T1000 (cell line): ENCODE measurements at regions not wholly inside any gene's neighbourhood (a gene's known extent, or its start where the extent isn't known, plus 50 kb on each side); places are given as distances from the start of the nearest gene placed in this dataset.
"Not testable (repeated sequence)": the region's sequence is repeated elsewhere in the genome, so short reads cannot be mapped to it uniquely, and the experiment has no call there.

ENCODE experiments used
- DNase-seq: peaks from one replicate; lab custom pipeline; 2025; ENCODE audit warnings: mixed read lengths; lab: John Stamatoyannopoulos, UW

DNA sequence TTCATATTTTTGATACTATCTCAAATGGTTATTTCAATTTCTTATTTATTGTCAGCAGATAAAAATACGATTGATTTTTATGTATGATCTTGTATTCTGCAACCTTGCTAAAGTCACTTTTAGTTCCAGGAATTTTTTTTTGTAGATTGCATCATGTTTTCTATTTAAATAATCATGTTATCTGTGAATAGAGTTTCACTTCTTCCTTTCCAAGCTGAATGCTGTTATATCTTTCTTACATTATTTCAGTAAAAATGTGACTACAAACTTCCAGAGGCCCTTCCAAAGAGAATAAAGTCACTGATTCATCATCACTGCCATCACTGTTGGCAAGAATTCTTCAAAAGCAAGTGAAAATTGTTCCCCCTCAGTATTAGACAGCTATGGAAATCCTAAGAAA, 104.7 kb upstream of the RAP1B start:
- DNase-seq: no peak

GRCh38 chr12:68506619-68507018, 104.1 kb upstream of the RAP1B start:
- DNase-seq: no peak

- DNase-seq: no peak
Observed at GRCh38 chr12:68507657-68508056, 103.0 kb upstream of the RAP1B start.

DNA sequence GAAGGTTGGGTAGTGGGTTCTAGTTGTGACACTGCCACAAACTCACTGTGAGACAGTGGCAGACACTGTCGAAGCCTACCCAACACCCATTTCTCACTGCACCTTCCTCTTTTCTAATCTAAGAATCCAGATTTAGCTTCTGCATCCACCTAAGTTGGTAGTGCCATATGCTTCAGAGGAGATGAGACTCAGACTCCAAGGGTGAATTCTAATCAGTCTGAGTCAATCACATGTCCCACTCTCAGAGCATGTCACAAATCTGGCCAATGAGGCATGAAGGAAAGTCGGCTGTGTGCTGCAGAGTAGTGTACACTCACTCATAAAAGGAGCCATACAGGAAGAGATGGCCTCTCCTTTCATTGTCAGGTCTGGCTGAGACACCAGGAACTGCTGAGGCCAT, 102.1 kb upstream of the RAP1B start:
- no peak for DNase-seq

DNA sequence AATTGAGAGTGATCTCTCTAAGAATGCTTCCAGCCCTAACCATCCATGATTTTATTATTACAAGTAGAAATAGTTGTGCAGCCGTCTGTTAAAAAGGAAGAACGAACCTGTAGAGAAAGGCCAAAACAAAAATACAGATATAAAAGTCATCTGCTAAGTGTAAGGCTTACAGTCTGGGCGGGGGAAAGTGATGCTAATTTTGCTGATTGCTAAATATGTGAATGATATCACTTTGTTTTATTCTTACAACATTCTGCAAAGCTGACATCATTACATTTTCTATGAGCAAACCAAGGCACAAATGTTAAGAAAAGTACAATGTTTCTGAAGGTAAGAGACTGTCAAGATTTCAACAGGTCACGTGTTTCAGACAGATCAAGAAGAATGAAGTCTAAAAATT, 101.5 kb upstream of the RAP1B start:
- no peak for DNase-seq

DNA sequence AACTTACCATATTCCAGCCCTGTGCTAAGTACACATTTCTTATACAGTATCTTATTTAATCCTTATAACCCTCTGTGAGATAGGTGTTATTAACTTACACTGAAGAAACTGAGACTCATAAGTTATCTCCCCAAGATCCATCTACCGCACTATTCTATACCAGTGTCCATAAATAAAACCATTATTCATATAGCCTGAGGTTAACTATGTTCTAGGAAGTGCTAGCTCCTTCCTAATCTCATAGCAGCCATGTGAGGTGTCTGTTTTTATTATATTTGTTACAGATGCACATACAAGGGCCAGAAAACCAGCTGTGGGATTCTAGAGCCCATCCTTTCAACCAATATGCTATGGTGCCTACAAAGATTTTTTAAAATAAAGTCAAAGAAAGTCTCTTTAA, 100.3 kb upstream of the RAP1B start:
- no peak for DNase-seq

DNA sequence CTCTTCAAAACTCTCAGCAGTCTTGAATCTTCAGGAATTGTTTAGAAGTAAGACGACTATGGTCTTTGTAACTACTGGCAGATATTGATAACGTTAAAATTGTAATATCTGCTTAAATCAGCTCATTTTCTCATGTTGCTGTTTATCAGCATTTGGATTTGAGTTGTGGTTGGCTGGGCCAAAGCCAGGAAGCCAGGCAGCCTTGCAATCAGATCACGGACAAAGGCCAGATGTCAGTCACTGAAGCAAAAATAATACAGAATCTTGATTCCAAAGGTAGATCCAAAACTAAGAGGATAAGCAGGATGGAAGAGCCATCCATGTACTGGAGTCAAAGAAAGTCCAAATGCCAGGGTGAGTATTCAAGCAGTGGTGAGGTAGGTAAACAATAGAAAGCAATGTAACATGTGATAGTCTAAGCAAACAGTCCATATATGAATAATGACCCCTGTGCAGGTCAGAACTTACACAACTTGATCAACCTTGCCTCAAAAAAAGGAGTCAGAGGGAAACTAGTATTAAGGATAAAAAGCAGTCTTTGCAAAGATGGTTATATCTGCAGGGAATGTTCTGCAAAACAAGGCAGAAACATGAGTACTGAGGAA, 95.8 kb upstream of the RAP1B start:
- DNase-seq: no peak

DNA sequence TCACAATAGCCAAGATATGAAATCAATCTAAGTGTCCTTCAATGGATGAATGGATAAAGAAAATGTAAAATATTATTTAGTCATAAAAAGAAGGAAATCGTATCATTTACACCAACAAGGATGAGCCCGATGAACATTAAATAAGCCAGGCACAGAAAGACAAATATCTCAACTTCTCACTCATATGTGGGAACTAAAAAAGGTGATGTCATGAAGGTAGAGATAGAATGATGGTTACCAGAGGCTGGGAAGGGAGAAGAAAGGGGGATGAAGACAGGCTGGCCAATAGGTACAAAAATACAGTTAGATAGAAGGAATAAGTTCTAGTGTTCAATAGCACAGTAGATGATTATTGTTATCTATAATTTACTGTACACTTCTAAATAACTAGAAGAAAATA, 94.9 kb upstream of the RAP1B start:
- DNase-seq: no peak

DNA sequence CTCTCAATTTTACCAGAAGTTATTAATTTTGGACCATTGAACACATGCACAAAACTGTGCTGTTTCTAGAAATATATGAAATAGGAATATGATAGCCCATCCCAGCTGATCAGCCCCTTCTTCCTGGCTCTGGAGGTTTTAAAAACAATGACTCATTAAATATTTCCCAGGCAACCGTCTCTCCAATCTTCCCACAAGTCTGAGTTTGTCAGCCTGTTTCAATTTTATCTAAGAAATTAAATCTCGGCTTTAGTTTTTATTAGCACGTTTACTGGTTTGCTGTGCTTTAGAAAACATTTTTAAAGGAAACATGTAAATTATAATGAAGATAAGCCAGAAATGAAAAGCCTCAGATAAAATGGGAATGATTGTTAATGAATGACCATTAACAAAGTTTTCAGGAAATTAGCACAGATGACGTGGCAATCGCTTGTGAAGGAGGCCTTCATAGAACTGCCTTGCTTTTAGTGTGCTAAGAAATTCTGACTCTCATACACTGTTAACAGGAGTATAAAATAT, 89.3 kb upstream of the RAP1B start:
- DNase-seq: no peak

DNA sequence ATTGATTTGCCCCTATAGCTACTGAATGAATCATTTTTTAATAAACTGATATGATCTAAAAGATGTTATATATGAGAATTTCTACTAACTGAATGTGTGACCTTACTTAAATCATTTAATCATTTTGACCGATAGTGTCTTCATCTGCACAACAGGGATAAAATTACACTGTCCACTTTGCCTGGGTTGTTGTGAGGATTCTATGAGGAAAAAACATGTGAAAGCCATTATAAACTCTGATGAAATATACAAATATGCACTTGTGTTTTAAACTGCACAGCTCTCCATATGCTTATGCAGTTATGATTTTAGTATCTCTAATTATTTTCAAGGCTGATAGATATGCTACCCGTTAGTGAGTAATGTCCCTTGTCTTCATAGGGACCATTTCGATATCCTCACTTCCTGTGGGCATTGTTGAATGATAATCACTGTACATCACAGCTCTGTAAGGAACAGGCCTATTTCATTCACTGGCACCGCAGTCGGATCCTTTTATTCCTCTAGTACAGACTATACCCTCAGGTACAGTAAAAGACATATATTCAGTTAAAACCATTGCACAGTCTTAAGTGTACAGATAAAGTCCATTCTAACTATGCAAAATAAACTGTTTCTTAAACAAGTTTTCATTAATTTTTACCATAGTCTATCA, 88.7 kb upstream of the RAP1B start:
- DNase-seq: no peak

GRCh38 chr12:68529466-68529865, 81.2 kb upstream of the RAP1B start:
- no peak for DNase-seq

DNA sequence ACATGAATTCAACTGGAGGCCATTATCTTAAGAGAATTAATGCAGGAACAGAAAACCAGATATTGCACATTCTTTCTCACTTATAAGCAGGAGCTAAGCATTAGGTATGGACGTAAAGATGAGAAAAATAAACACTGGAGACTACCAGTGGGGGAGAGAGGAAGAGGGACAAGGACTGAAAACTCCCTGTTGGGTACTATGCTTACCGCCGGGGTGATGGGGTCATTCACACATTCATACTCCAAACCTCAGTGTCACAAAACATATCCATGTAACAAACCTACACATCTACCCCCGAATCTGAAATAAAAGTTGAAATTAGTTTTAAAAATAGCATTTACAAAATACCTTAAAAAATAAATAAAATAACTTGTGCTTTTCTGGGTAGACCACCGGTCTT, 80.8 kb upstream of the RAP1B start:
- no peak for DNase-seq

DNA sequence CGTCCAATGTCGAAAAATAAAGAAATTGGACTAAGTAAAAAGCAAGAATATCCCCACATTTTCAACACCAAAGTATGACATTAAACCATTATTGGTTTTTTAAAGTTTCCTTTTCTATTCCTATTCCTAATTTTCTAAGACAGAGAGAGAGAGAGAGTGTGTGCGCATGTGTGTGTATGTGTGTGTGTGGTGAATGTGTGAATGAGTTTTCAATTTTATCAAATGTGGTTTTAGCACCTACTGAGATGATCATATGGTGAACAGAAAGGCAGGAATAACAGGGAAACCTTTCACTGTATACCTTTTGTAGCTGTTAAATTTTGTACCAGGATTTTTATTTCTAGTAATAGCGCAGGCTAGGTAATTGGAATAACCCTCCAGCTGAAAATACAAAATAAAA, 80.4 kb upstream of the RAP1B start:
- DNase-seq: no peak

- peak; percentile 65 for DNase-seq
Observed at GRCh38 chr12:68530965-68531364, 79.7 kb upstream of the RAP1B start.

DNA sequence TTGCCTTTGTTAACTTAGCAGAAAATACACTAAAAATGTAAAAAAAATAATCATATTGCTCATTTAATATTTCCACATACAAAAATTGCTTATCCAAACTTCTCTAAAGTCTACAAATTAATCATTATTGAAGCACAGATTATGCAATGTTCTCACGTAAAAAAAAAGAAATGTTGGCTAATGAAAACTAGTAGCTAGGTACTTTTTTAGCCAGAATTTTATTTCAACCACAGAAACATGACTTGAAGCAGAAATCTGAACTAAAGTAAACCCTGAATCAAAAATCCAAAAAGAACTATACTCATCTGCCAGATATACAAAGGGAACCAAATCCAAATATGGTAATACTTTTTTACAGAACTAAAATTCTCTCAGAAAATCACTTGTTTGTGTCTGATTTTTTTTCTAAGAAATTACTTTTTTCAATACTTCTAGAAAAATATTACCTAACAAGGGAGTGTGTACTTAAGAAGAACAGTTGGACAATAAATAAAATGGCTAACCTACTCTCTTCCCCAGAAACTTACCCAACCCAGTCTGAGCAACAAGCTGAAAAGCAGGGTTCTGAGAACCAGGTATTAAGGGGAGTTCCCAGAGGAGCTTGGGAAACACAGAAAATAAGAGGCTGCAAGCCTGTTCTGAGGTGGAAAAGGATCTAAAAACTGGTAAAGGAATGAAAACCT, 78.4 kb upstream of the RAP1B start:
- DNase-seq: no peak

- DNase-seq: no peak
Observed at GRCh38 chr12:68532887-68533248, 77.8 kb upstream of the RAP1B start.

DNA sequence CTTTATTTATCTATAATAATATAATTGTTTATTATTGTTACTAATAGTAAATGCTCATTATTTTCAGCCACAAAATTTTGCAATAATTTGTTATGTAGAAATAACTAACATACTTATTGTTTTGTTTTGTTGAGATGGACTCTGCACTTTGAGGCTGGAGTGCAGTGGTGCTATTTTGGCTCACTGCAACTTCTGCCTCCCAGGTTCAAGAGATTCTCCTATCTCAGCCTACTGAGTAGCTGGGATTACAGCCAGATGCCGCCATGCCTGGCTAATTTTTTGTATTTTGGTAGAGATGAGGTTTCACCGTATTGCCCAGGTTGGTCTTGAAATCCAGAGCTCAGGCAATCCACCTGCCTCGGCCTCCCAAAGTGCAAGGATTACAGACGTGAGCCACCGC, 76.6 kb upstream of the RAP1B start:
- DNase-seq: no peak

GRCh38 chr12:68536885-68537485, 73.7 kb upstream of the RAP1B start:
- no peak for DNase-seq

DNA sequence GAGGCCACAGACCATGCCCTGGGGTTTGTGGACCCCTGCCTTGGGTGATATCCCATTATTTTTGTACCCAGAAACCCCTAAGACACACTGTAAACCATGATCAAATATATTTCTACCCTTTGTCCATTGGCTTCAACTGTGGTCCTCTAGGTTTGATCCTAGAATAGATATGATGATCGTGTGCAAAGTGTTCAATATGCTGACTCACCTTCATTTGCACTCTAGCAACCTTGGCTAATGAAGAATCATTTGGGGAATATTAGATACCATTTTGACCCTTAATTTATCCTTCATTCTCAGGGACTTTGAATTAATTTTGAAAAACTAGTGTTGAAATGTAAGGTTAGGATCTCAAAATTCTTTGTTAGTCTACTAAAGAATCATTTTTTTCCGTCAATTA, 73.1 kb upstream of the RAP1B start:
- no peak for DNase-seq

DNA sequence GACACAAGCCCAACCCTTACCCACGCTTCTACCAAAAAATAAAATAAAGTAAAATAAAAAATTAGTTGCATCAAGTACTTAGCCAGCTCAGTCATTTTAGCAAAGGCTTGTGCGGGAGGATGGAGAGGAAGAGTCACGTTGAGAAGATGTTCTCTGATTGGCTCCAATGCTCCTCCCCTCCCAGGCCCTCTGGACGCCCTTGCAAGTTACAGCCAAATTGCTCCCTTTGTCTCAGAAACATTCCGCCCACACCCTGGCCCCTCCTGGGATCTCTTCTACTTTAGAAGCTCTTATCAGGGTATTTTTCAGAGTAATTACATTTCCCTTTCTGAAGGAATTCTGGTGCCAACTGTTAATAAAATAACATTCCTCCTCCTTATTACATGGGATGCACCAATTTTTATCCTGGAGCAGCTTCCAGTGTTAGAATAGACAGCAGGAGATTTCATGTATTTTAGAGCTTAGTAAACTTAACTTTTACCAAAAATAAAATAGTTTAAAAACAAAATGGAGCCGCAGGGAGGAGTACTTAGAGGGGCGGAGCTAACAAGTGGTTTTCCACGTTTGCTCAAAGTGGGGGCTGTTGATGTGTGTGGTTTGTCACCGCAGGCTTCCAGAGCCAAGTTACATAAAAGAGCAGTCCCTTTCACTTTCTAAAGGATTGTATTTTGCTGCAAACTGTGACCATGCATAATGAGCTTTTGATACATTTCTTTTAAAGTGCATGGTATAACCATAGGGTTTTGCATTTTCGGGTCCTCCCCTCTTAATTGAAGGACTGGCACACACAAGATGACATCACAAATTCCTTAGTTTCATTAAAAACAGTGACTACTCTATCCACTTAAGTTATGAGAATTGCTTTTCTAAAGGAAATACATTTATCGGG, 71.7 kb upstream of the RAP1B start:
- DNase-seq: no peak

GRCh38 chr12:68539615-68539952, 71.1 kb upstream of the RAP1B start:
- no peak for DNase-seq

GRCh38 chr12:68540768-68541167, 69.9 kb upstream of the RAP1B start:
- DNase-seq: not testable (repeated sequence)
